SU-DHL-6 (cell line): ENCODE measurements at regions not wholly inside any gene's neighbourhood (a gene's known extent, or its start where the extent isn't known, plus 50 kb on each side); places are given as distances from the start of the nearest gene placed in this dataset.

Source experiments
- EZH2phosphoT487 ChIP-seq: fragments of 200-600 bp; sonication (generic), shearing (Covaris generic); conservative IDR thresholded peaks from 2 replicates; pipeline ENCODE4 v1.6.1; 2018; ENCODE audit warnings: mild to moderate bottlenecking, antibody characterized with exemption, low read length, moderate library complexity, mixed read lengths
- TF ChIP-seq, protein P1 (sequence below): fragments of 200-600 bp; sonication (generic); IDR thresholded peaks from one replicate; pipeline ENCODE4 v1.5.1; 2017; ENCODE audit warnings: antibody characterized with exemption, mild to moderate bottlenecking, low read length, moderate library complexity; ENCODE audit not compliant: insufficient read depth, poor library complexity, severe bottlenecking

DNA sequence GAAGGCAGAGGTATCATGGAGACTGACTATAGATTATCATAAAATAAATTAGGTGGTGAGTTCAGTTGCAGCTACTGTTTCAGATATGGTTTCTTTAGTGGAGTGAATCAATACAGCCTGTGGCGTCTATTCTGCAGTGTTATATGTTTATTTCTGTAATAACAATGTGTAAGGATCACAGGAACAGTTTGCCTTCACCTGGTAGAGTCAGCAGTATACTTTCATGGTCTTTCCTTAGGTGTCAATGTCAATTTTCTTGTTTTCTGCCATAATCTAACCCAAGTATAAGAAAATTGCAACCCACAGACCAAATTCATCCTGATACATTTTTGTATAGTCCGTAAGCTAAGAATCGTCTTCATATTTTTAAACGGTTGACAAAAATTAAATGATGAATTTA is 140.4 kb upstream of the ATF7IP start:
- TF ChIP-seq, protein P1, sequence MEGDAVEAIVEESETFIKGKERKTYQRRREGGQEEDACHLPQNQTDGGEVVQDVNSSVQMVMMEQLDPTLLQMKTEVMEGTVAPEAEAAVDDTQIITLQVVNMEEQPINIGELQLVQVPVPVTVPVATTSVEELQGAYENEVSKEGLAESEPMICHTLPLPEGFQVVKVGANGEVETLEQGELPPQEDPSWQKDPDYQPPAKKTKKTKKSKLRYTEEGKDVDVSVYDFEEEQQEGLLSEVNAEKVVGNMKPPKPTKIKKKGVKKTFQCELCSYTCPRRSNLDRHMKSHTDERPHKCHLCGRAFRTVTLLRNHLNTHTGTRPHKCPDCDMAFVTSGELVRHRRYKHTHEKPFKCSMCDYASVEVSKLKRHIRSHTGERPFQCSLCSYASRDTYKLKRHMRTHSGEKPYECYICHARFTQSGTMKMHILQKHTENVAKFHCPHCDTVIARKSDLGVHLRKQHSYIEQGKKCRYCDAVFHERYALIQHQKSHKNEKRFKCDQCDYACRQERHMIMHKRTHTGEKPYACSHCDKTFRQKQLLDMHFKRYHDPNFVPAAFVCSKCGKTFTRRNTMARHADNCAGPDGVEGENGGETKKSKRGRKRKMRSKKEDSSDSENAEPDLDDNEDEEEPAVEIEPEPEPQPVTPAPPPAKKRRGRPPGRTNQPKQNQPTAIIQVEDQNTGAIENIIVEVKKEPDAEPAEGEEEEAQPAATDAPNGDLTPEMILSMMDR, result no peak
- no peak for TF ChIP-seq EZH2phosphoT487
